ENCODE measurements at regions not wholly inside any gene's neighbourhood (a gene's known extent, or its start where the extent isn't known, plus 50 kb on each side); places are given as distances from the start of the nearest gene placed in this dataset.

DNA sequence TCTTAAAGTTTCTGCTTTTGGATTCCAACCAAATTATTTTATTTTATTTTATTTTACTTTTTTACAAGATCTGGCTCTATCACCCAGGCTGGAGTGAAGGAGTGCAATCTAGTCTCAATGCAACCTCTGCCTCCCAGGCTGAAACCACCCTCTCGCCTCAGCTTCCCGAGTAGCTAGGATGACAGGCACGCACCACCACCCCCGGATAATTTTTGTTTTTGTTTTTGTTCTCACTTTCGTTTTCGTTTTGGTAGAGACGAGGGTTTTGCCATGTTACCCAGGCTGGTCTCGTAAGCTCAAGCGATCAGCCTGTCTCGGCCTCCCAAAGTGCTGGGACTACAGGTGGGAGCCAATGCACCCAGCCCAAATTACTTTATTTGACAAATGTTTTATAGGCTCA, 219.8 kb downstream of the ETS1 start:
- no peak overlapping the region for H3K4me3 ChIP-seq (replicated peaks; ENCODE audit: low read depth, low read length)
- DNase-seq (ENCODE audit: low read depth), result no peak
- TF ChIP-seq, protein P1, sequence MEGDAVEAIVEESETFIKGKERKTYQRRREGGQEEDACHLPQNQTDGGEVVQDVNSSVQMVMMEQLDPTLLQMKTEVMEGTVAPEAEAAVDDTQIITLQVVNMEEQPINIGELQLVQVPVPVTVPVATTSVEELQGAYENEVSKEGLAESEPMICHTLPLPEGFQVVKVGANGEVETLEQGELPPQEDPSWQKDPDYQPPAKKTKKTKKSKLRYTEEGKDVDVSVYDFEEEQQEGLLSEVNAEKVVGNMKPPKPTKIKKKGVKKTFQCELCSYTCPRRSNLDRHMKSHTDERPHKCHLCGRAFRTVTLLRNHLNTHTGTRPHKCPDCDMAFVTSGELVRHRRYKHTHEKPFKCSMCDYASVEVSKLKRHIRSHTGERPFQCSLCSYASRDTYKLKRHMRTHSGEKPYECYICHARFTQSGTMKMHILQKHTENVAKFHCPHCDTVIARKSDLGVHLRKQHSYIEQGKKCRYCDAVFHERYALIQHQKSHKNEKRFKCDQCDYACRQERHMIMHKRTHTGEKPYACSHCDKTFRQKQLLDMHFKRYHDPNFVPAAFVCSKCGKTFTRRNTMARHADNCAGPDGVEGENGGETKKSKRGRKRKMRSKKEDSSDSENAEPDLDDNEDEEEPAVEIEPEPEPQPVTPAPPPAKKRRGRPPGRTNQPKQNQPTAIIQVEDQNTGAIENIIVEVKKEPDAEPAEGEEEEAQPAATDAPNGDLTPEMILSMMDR (IDR thresholded peaks at IDR 0.05; ENCODE audit: low read length, missing control alignments), result no peak

DNA sequence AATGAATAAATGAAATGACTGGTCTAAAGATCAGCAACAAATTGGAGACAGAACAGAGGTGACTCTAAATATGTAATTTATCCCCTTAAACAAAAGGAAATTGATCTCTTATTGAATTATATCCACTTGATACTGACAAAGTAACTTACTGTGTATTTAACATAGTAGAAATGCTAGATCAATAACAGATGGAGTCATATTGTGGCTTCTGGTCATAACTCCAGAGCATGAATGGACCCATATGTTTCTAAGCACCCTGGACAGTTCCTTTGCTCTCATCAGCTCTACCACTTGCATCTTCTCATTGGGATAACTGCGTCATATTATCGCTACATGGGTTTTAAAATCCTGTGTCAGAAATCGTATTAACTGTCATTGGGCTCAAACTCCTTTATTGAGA, 222.3 kb downstream of the ETS1 start:
- H3K4me3 ChIP-seq (replicated peaks; ENCODE audit: low read depth, low read length), result no peak overlapping the region
- peak; percentile 85 for DNase-seq (ENCODE audit: low read depth)
- TF ChIP-seq, protein P1 (IDR thresholded peaks at IDR 0.05; ENCODE audit: low read length, missing control alignments), result no peak

DNA sequence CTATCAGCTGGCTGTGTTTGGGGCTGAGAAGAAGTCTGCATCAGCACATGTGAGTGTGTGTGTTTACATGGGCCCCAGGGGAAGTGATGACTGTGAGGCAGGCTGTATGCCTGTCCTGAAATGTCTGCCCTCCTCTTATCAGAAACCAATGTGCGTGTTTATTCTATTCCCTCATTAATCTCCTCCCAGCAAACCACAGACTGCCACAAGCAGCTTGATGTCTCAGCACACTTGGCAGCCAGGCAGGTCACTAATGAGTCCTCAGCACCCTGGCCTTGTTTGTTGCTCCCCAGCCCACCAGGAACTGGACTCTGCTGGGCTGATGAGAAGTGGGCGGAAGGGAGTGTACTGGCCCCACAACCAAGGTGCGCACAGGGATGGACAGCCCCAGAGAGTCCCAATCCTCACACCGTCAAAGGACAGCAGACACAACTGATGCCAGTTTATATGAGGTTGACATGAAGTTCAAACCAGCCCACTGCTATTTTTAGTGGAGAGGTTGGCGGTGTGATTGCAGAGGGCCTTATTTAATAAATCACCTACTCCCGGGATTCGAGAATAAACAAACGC, 225.8 kb downstream of the ETS1 start:
- no peak overlapping the region for H3K4me3 ChIP-seq (replicated peaks; ENCODE audit: low read depth, low read length)
- TF ChIP-seq, protein P1 (IDR thresholded peaks at IDR 0.05; ENCODE audit: low read length, missing control alignments), result no peak
- DNase-seq (ENCODE audit: low read depth), result no peak

DNA sequence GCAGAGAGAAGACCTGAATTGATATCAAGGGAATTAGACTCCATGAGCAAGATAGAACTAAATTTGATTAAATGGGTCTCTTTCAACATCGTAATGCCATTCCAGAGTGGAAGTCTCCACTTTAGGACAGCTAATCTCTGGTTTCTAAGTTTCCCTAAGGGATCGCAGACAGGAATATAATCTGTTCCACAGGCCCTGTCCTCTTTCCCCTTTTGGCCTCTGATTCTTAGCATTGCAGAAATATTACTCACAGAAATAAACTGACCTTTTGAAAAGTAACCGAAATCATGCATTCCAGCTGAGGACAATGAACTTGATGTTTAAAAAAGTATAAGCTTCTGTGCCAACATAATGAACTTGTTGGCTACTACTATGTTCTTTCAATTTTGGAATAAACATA, 227.8 kb downstream of the ETS1 start:
- H3K4me3 ChIP-seq (replicated peaks; ENCODE audit: low read depth, low read length), result no peak overlapping the region
- TF ChIP-seq, protein P1 (IDR thresholded peaks at IDR 0.05; ENCODE audit: low read length, missing control alignments), result no peak
- peak; percentile 51 for DNase-seq (ENCODE audit: low read depth)

DNA sequence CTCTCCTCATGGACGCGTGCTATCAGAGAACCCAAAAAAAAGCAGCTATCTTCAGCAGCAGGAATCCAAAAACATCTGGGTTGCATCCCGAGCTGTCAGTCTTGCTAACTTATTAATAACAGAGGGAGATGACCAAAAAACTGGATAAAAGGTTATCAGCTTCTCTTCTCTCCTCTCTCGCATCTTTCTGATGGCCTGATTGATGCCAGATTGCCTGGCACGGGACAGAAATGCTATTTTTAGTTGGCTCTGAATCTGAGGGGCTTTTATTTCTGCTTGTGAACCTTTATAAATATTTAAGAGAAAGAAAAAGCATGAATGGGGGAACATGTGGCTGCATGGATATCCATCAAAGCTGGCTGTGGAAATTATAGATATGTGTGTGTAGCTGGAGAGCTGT, 230.3 kb downstream of the ETS1 start:
- TF ChIP-seq, protein P1 (IDR thresholded peaks at IDR 0.05; ENCODE audit: low read length, missing control alignments), result no peak
- no peak overlapping the region for H3K4me3 ChIP-seq (replicated peaks; ENCODE audit: low read depth, low read length)
- DNase-seq (ENCODE audit: low read depth), result no peak

DNA sequence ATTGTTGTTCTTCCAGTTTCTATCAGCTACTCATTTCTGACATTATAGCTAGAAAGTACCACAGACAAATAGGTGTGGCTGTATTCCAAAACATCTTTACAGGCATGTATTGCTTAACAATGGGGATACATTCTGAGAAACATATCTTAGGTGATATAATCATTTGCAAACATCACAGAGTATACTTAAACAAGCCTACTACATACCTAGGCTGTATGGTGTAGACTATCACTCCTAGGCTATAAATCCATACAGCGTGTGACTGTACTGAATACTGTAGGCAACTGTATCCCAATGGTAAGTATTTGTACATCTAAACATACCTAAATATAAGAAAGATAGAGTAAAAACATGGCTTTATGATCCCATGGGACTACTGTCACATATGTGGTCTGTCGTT, 231.8 kb downstream of the ETS1 start:
- DNase-seq (ENCODE audit: low read depth), result no peak
- H3K4me3 ChIP-seq (replicated peaks; ENCODE audit: low read depth, low read length), result no peak overlapping the region
- TF ChIP-seq, protein P1 (IDR thresholded peaks at IDR 0.05; ENCODE audit: low read length, missing control alignments), result no peak

DNA sequence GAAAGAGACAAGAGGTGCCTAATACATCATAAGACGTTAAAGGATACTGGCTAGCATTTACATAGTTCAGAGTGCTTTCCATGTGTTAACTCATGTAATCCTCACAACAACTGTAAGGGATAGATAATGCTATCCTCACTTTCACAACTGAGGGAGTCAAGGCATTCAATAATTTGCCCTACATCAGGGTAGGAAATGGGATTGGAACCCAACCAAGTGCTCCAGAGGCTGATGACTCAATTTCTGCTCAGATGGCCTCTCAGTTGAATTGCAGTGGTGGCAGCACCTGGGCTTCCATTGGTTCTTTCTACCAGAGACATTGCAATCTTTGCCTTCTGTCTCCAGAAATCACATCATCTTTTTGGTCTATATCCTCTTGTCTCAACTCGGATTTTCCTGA, 232.9 kb downstream of the ETS1 start:
- TF ChIP-seq, protein P1 (IDR thresholded peaks at IDR 0.05; ENCODE audit: low read length, missing control alignments), result no peak
- H3K4me3 ChIP-seq (replicated peaks; ENCODE audit: low read depth, low read length), result no peak overlapping the region
- DNase-seq (ENCODE audit: low read depth), result peak; percentile 47

Data from fibroblast of pulmonary artery (primary cell).